ENCODE measurements at regions not wholly inside any gene's neighbourhood (a gene's known extent, or its start where the extent isn't known, plus 50 kb on each side); places are given as distances from the start of the nearest gene placed in this dataset.

GRCh38 chr10:20988357-20988983 lies 91.4 kb upstream of the NEBL start:
- no peaks in the 10 kb centered on the region for H3K9me3 ChIP-seq (ENCODE audit: control insufficient read depth, low read length)
- no peaks in the 10 kb centered on the region for H3K27me3 ChIP-seq (replicated peaks; ENCODE audit: control insufficient read depth, insufficient read depth, low read length, poor library complexity, severe bottlenecking)
- DNase-seq = no peak
- H3K27ac ChIP-seq (ENCODE audit: insufficient read depth, low read length, poor library complexity, severe bottlenecking) = no peak overlapping the region
- no peak overlapping the region for H3K4me3 ChIP-seq (ENCODE audit: insufficient read depth, low read depth, low read length, poor library complexity, severe bottlenecking)
- no peaks in the 10 kb centered on the region for H3K4me1 ChIP-seq (ENCODE audit: control insufficient read depth, insufficient read depth, low read length, poor library complexity, severe bottlenecking)
- no peaks in the 10 kb centered on the region for H3K36me3 ChIP-seq (ENCODE audit: control insufficient read depth, insufficient read depth, low read length)

GRCh38 chr10:20986049-20986448 lies 88.9 kb upstream of the NEBL start:
- H3K4me1 ChIP-seq (ENCODE audit: control insufficient read depth, insufficient read depth, low read length, poor library complexity, severe bottlenecking) = no peaks in the 10 kb centered on the region
- no peaks in the 10 kb centered on the region for H3K36me3 ChIP-seq (ENCODE audit: control insufficient read depth, insufficient read depth, low read length)
- no peaks in the 10 kb centered on the region for H3K9me3 ChIP-seq (ENCODE audit: control insufficient read depth, low read length)
- no peak overlapping the region for H3K4me3 ChIP-seq (ENCODE audit: insufficient read depth, low read depth, low read length, poor library complexity, severe bottlenecking)
- no peaks in the 10 kb centered on the region for H3K27me3 ChIP-seq (replicated peaks; ENCODE audit: control insufficient read depth, insufficient read depth, low read length, poor library complexity, severe bottlenecking)
- DNase-seq = no peak
- no peak overlapping the region for H3K27ac ChIP-seq (ENCODE audit: insufficient read depth, low read length, poor library complexity, severe bottlenecking)

- Histone ChIP-seq H3K4me1 (ENCODE audit: control insufficient read depth, insufficient read depth, low read length, poor library complexity, severe bottlenecking) (no peaks in the 10 kb centered on the region), H3K27me3 (replicated peaks; ENCODE audit: control insufficient read depth, insufficient read depth, low read length, poor library complexity, severe bottlenecking) (no peaks in the 10 kb centered on the region), H3K36me3 (ENCODE audit: control insufficient read depth, insufficient read depth, low read length) (no peaks in the 10 kb centered on the region), H3K4me3 (ENCODE audit: insufficient read depth, low read depth, low read length, poor library complexity, severe bottlenecking) (no peak overlapping the region), H3K9me3 (ENCODE audit: control insufficient read depth, low read length) (no peaks in the 10 kb centered on the region), H3K27ac (ENCODE audit: insufficient read depth, low read length, poor library complexity, severe bottlenecking) (no peak overlapping the region)
- DNase-seq = no peak
Measured at GRCh38 chr10:20984662-20985061, 87.6 kb upstream of the NEBL start.

GRCh38 chr10:20981419-20981953 lies 84.4 kb upstream of the NEBL start:
- Histone ChIP-seq H3K27me3 (replicated peaks; ENCODE audit: control insufficient read depth, insufficient read depth, low read length, poor library complexity, severe bottlenecking) (no peaks in the 10 kb centered on the region), H3K9me3 (ENCODE audit: control insufficient read depth, low read length) (no peaks in the 10 kb centered on the region), H3K36me3 (ENCODE audit: control insufficient read depth, insufficient read depth, low read length) (no peaks in the 10 kb centered on the region), H3K27ac (ENCODE audit: insufficient read depth, low read length, poor library complexity, severe bottlenecking) (no peak overlapping the region), H3K4me1 (ENCODE audit: control insufficient read depth, insufficient read depth, low read length, poor library complexity, severe bottlenecking) (no peaks in the 10 kb centered on the region), H3K4me3 (ENCODE audit: insufficient read depth, low read depth, low read length, poor library complexity, severe bottlenecking) (no peak overlapping the region)
- DNase-seq = no peak

- Histone ChIP-seq H3K4me3 (ENCODE audit: insufficient read depth, low read depth, low read length, poor library complexity, severe bottlenecking) (no peak overlapping the region), H3K27me3 (replicated peaks; ENCODE audit: control insufficient read depth, insufficient read depth, low read length, poor library complexity, severe bottlenecking) (no peaks in the 10 kb centered on the region), H3K36me3 (ENCODE audit: control insufficient read depth, insufficient read depth, low read length) (no peaks in the 10 kb centered on the region), H3K9me3 (ENCODE audit: control insufficient read depth, low read length) (no peaks in the 10 kb centered on the region), H3K4me1 (ENCODE audit: control insufficient read depth, insufficient read depth, low read length, poor library complexity, severe bottlenecking) (no peaks in the 10 kb centered on the region), H3K27ac (ENCODE audit: insufficient read depth, low read length, poor library complexity, severe bottlenecking) (no peak overlapping the region)
- DNase-seq = no peak
Measured at GRCh38 chr10:20978617-20979016, 81.5 kb upstream of the NEBL start.

- Histone ChIP-seq H3K4me3 (ENCODE audit: insufficient read depth, low read depth, low read length, poor library complexity, severe bottlenecking) (no peak overlapping the region), H3K27ac (ENCODE audit: insufficient read depth, low read length, poor library complexity, severe bottlenecking) (no peak overlapping the region), H3K27me3 (replicated peaks; ENCODE audit: control insufficient read depth, insufficient read depth, low read length, poor library complexity, severe bottlenecking) (no peaks in the 10 kb centered on the region), H3K36me3 (ENCODE audit: control insufficient read depth, insufficient read depth, low read length) (no peaks in the 10 kb centered on the region), H3K4me1 (ENCODE audit: control insufficient read depth, insufficient read depth, low read length, poor library complexity, severe bottlenecking) (no peaks in the 10 kb centered on the region), H3K9me3 (ENCODE audit: control insufficient read depth, low read length) (no peaks in the 10 kb centered on the region)
- DNase-seq = no peak
Measured at GRCh38 chr10:20977300-20977699, 80.2 kb upstream of the NEBL start.

GRCh38 chr10:20976891-20977290 lies 79.8 kb upstream of the NEBL start:
- Histone ChIP-seq H3K9me3 (ENCODE audit: control insufficient read depth, low read length) (no peaks in the 10 kb centered on the region), H3K27me3 (replicated peaks; ENCODE audit: control insufficient read depth, insufficient read depth, low read length, poor library complexity, severe bottlenecking) (no peaks in the 10 kb centered on the region), H3K4me1 (ENCODE audit: control insufficient read depth, insufficient read depth, low read length, poor library complexity, severe bottlenecking) (no peaks in the 10 kb centered on the region), H3K27ac (ENCODE audit: insufficient read depth, low read length, poor library complexity, severe bottlenecking) (no peak overlapping the region), H3K4me3 (ENCODE audit: insufficient read depth, low read depth, low read length, poor library complexity, severe bottlenecking) (no peak overlapping the region), H3K36me3 (ENCODE audit: control insufficient read depth, insufficient read depth, low read length) (no peaks in the 10 kb centered on the region)
- no peak for DNase-seq

- no peaks in the 10 kb centered on the region for H3K4me1 ChIP-seq (ENCODE audit: control insufficient read depth, insufficient read depth, low read length, poor library complexity, severe bottlenecking)
- no peaks in the 10 kb centered on the region for H3K36me3 ChIP-seq (ENCODE audit: control insufficient read depth, insufficient read depth, low read length)
- no peak overlapping the region for H3K4me3 ChIP-seq (ENCODE audit: insufficient read depth, low read depth, low read length, poor library complexity, severe bottlenecking)
- no peak for DNase-seq
- H3K9me3 ChIP-seq (ENCODE audit: control insufficient read depth, low read length) = no peaks in the 10 kb centered on the region
- H3K27me3 ChIP-seq (replicated peaks; ENCODE audit: control insufficient read depth, insufficient read depth, low read length, poor library complexity, severe bottlenecking) = no peaks in the 10 kb centered on the region
- no peak overlapping the region for H3K27ac ChIP-seq (ENCODE audit: insufficient read depth, low read length, poor library complexity, severe bottlenecking)
Measured at GRCh38 chr10:20976390-20976789, 79.3 kb upstream of the NEBL start.

GRCh38 chr10:20975236-20975635 lies 78.1 kb upstream of the NEBL start:
- Histone ChIP-seq H3K4me1 (ENCODE audit: control insufficient read depth, insufficient read depth, low read length, poor library complexity, severe bottlenecking) (no peaks in the 10 kb centered on the region), H3K4me3 (ENCODE audit: insufficient read depth, low read depth, low read length, poor library complexity, severe bottlenecking) (no peak overlapping the region), H3K36me3 (ENCODE audit: control insufficient read depth, insufficient read depth, low read length) (no peaks in the 10 kb centered on the region), H3K27ac (ENCODE audit: insufficient read depth, low read length, poor library complexity, severe bottlenecking) (no peak overlapping the region), H3K9me3 (ENCODE audit: control insufficient read depth, low read length) (no peaks in the 10 kb centered on the region), H3K27me3 (replicated peaks; ENCODE audit: control insufficient read depth, insufficient read depth, low read length, poor library complexity, severe bottlenecking) (no peaks in the 10 kb centered on the region)
- no peak for DNase-seq

- H3K27ac ChIP-seq (ENCODE audit: insufficient read depth, low read length, poor library complexity, severe bottlenecking) = no peak overlapping the region
- H3K9me3 ChIP-seq (ENCODE audit: control insufficient read depth, low read length) = no peaks in the 10 kb centered on the region
- H3K36me3 ChIP-seq (ENCODE audit: control insufficient read depth, insufficient read depth, low read length) = no peaks in the 10 kb centered on the region
- H3K27me3 ChIP-seq (replicated peaks; ENCODE audit: control insufficient read depth, insufficient read depth, low read length, poor library complexity, severe bottlenecking) = no peaks in the 10 kb centered on the region
- no peak overlapping the region for H3K4me3 ChIP-seq (ENCODE audit: insufficient read depth, low read depth, low read length, poor library complexity, severe bottlenecking)
- no peaks in the 10 kb centered on the region for H3K4me1 ChIP-seq (ENCODE audit: control insufficient read depth, insufficient read depth, low read length, poor library complexity, severe bottlenecking)
- DNase-seq = no peak
Measured at GRCh38 chr10:20972925-20973324, 75.8 kb upstream of the NEBL start.
